HG02870 (cell line): ENCODE measurements at regions not wholly inside any gene's neighbourhood (a gene's known extent, or its start where the extent isn't known, plus 50 kb on each side); places are given as distances from the start of the nearest gene placed in this dataset.
A peak's percentile ranks its signal among the peaks of the same experiment; 100 is the strongest.
"Not testable (repeated sequence)": the region's sequence is repeated elsewhere in the genome, so short reads cannot be mapped to it uniquely, and the experiment has no call there.

Experiments
- ATAC-seq: cut with Tn5 transposase; IDR thresholded peaks from one replicate; pipeline ENCODE4 v1.9.1; 2021; ENCODE audit warnings: mild to moderate bottlenecking, moderate library complexity; ENCODE audit not compliant: unreplicated experiment

- no peak for ATAC-seq
Measured at GRCh38 chr2:198544461-198544860, 740.1 kb downstream of the PLCL1 start.

- no peak for ATAC-seq
Measured at GRCh38 chr2:198534756-198535155, 730.4 kb downstream of the PLCL1 start.

- no peak for ATAC-seq
Measured at GRCh38 chr2:198525211-198525969, 721.0 kb downstream of the PLCL1 start.

GRCh38 chr2:198523710-198524109 is 719.3 kb downstream of the PLCL1 start:
- ATAC-seq = no peak

- ATAC-seq = peak; percentile 88
Measured at GRCh38 chr2:198518935-198519334, 714.5 kb downstream of the PLCL1 start.

GRCh38 chr2:198517976-198518375 is 713.6 kb downstream of the PLCL1 start:
- ATAC-seq = no peak

- ATAC-seq = not testable (repeated sequence)
Measured at GRCh38 chr2:198508610-198509009, 704.2 kb downstream of the PLCL1 start.

- ATAC-seq = no peak
Measured at GRCh38 chr2:198499539-198499938, 695.1 kb downstream of the PLCL1 start.

- no peak for ATAC-seq
Measured at GRCh38 chr2:198498516-198498915, 694.1 kb downstream of the PLCL1 start.

GRCh38 chr2:198498048-198498447 is 693.7 kb downstream of the PLCL1 start:
- ATAC-seq = no peak

GRCh38 chr2:198494931-198495330 is 690.5 kb downstream of the PLCL1 start:
- no peak for ATAC-seq

GRCh38 chr2:198490748-198491147 is 686.4 kb downstream of the PLCL1 start:
- ATAC-seq = no peak

GRCh38 chr2:198488964-198489363 is 684.6 kb downstream of the PLCL1 start:
- no peak for ATAC-seq

- no peak for ATAC-seq
Measured at GRCh38 chr2:198483051-198483450, 678.7 kb downstream of the PLCL1 start.

GRCh38 chr2:198479065-198479464 is 674.7 kb downstream of the PLCL1 start:
- no peak for ATAC-seq

- ATAC-seq = no peak
Measured at GRCh38 chr2:198478361-198478760, 674.0 kb downstream of the PLCL1 start.

- ATAC-seq = no peak
Measured at GRCh38 chr2:198476007-198476406, 671.6 kb downstream of the PLCL1 start.

GRCh38 chr2:198471291-198471690 is 666.9 kb downstream of the PLCL1 start:
- ATAC-seq = no peak

GRCh38 chr2:198468136-198468535 is 663.7 kb downstream of the PLCL1 start:
- no peak for ATAC-seq

GRCh38 chr2:198465970-198466369 is 661.6 kb downstream of the PLCL1 start:
- ATAC-seq = no peak

- ATAC-seq = no peak
Measured at GRCh38 chr2:198456418-198456817, 652.0 kb downstream of the PLCL1 start.

- ATAC-seq = no peak
Measured at GRCh38 chr2:198453866-198454265, 649.5 kb downstream of the PLCL1 start.

- ATAC-seq = peak; percentile 65
Measured at GRCh38 chr2:198452327-198452726, 647.9 kb downstream of the PLCL1 start.
